Esophagus squamous epithelium (tissue), 5 donors: ENCODE measurements at regions not wholly inside any gene's neighbourhood (a gene's known extent, or its start where the extent isn't known, plus 50 kb on each side); places are given as distances from the start of the nearest gene placed in this dataset.

Experiments
- DNase-seq: peaks from one replicate; lab custom pipeline; 2025; lab: John Stamatoyannopoulos, UW
- H3K27ac ChIP-seq, 4 donors: fragments of 200-600 bp; sonication (generic); one replicate each; pipeline ENCODE4 v1.5.1; 2016 to 2019; ENCODE audit warnings: mild to moderate bottlenecking in 1 of 4
- H3K27me3 ChIP-seq, 4 donors: fragments of 200-600 bp; sonication (generic); 1 replicate in 3 of 4; 2 replicates in 1 of 4; pipeline versions ENCODE4 v1.5.1 to v1.6.0; 2017 to 2021; ENCODE audit warnings: antibody characterized with exemption in 1 of 4
- H3K36me3 ChIP-seq, 3 donors: fragments of 200-600 bp; sonication (generic); one replicate each; pipeline ENCODE4 v1.5.1; 2016 to 2019
- H3K4me1 ChIP-seq, 3 donors: fragments of 200-600 bp; sonication (generic); one replicate each; pipeline ENCODE4 v1.5.1; 2017 to 2019
- H3K4me3 ChIP-seq, 4 donors: fragments of 200-600 bp; sonication (generic); 1 replicate in 3 of 4; 2 replicates in 1 of 4; pipeline ENCODE4 v1.5.1; 2016 to 2019; ENCODE audit warnings: mild to moderate bottlenecking in 2 of 4, moderate library complexity in 1 of 4
- H3K9me3 ChIP-seq, 3 donors: fragments of 200-600 bp; sonication (generic); one replicate each; pipeline ENCODE4 v1.5.1; 2016 to 2019
- POLR2A ChIP-seq, 4 donors: fragments of 450-650 bp; IDR thresholded peaks; one replicate each; pipeline ENCODE4 v1.6.1; 2017; ENCODE audit warnings: antibody characterized with exemption in 4 of 4, mild to moderate bottlenecking in 4 of 4, moderate library complexity in 3 of 4
- WGBS, 2 donors: methylation state at CpG; one replicate each; pipeline ENCODE4 v1.1.5; 2018; 5-methylcytosine and 5-hydroxymethylcytosine counted together
- intact Hi-C: fragments of 100-400 bp; cut with DNase I; formaldehyde crosslinking; loops from one replicate; pipeline ENCODE4 v1.15.0; 2022
- TF ChIP-seq, protein P1 (sequence below), 6 experiments: fragments of 450-650 bp in 4 of 6; fragments of 200-600 bp in 2 of 6; sonication (generic) in 2 of 6; IDR thresholded peaks; one replicate each; pipeline ENCODE4 v1.5.1; 2016 to 2019; ENCODE audit warnings: antibody characterized with exemption in 6 of 6, mild to moderate bottlenecking in 4 of 6, moderate library complexity in 4 of 6
- donor health status: DM: yes; HTN: yes; CAD: no.

DNA sequence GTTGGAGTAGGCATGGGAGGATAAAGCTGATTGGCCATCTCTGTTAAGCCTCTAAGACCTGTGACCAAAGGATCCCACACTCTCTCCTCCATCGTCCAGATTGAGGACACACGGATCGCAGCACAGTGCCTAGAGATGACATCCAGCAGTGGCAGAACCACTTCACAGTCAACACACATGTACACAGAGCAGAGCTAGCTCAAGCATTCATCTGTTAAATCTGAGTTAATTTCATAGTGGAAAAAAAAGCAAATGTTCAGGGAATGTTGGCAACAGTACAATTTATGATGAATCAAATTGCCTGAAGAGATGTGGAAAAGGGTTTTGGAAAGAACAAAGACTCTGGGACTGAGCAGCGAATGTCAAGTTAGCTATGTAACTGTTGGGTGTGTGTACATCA, 108.1 kb upstream of the PLAAT1 start:
- no peak for DNase-seq
- intact Hi-C loops, result no loop called here
- Histone ChIP-seq H3K27ac (no peak overlapping the region), H3K4me1 (no peaks in the 10 kb centered on the region), H3K4me3 (no peak overlapping the region), H3K27me3 (peaks cover 0 to 89% (median 0%) of the 10 kb centered on the region in 4 donors), H3K9me3 (no peaks in the 10 kb centered on the region), H3K36me3 (no peaks in the 10 kb centered on the region)
- TF ChIP-seq POLR2A (IDR thresholded peaks at IDR 0.05), result no peak
- TF ChIP-seq, protein P1, sequence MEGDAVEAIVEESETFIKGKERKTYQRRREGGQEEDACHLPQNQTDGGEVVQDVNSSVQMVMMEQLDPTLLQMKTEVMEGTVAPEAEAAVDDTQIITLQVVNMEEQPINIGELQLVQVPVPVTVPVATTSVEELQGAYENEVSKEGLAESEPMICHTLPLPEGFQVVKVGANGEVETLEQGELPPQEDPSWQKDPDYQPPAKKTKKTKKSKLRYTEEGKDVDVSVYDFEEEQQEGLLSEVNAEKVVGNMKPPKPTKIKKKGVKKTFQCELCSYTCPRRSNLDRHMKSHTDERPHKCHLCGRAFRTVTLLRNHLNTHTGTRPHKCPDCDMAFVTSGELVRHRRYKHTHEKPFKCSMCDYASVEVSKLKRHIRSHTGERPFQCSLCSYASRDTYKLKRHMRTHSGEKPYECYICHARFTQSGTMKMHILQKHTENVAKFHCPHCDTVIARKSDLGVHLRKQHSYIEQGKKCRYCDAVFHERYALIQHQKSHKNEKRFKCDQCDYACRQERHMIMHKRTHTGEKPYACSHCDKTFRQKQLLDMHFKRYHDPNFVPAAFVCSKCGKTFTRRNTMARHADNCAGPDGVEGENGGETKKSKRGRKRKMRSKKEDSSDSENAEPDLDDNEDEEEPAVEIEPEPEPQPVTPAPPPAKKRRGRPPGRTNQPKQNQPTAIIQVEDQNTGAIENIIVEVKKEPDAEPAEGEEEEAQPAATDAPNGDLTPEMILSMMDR (IDR thresholded peaks at IDR 0.05), result no peak
- WGBS, 2 donors, result 51 to 56% methylated on average over 4 of the region's 4 CpGs

DNA sequence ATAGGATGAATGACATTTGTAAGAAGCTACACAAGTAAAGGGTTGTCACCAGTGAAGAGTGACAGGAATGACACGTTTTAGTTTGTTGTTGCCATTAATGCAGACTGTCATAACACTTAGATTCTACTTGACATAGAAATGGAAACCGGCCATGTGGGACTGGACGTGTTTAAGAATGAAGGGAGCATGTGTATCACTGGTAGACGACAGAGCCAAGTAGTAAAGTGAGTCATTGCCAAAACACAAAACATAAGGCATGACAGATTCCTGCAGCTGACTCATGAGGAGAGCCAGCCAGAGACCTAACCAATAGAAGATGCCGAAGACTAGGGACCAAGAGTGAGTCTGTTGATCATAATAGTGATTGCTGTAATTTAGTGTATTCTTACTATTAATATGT, 106.2 kb upstream of the PLAAT1 start:
- TF ChIP-seq, protein P1 (IDR thresholded peaks at IDR 0.05), result no peak
- no peak for TF ChIP-seq POLR2A (IDR thresholded peaks at IDR 0.05)
- H3K27me3 ChIP-seq, result peaks cover 0 to 76% (median 0%) of the 10 kb centered on the region in 4 donors
- H3K9me3 ChIP-seq, result no peaks in the 10 kb centered on the region
- no peaks in the 10 kb centered on the region for H3K4me1 ChIP-seq
- no peak overlapping the region for H3K4me3 ChIP-seq
- H3K27ac ChIP-seq, result no peak overlapping the region
- no peaks in the 10 kb centered on the region for H3K36me3 ChIP-seq
- intact Hi-C loops, result no loop called here
- WGBS, 2 donors, result 27 to 40% methylated on average over 5 of the region's 5 CpGs
- no peak for DNase-seq

DNA sequence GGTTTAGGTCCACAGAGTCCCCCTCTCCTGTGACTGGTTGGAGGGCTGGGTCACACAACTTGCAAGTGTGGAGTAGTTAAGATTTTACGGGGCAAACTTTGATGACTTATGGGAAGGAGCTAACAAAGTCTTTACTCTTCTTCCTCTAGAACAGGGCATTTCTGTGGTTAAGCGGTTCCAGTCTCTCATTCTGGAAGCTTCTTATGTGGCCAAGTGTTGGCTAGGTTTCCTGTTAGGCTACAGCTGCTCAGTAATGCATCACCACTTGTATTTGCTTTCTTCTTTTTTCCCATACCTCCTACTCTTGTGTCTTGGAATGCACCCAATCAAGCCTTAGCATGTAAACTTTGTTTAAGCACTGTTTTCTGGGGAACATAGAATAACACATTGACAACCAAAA, 100.6 kb upstream of the PLAAT1 start:
- no peak overlapping the region for H3K4me3 ChIP-seq
- H3K27ac ChIP-seq, result no peak overlapping the region
- 50 to 52% methylated on average over 1 to 2 of the region's 2 CpGs for WGBS, 2 donors
- H3K4me1 ChIP-seq, result no peaks in the 10 kb centered on the region
- no peaks in the 10 kb centered on the region for H3K36me3 ChIP-seq
- intact Hi-C loops, result no loop called here
- H3K27me3 ChIP-seq, result peaks cover 0 to 39% (median 0%) of the 10 kb centered on the region in 4 donors
- H3K9me3 ChIP-seq, result no peaks in the 10 kb centered on the region
- DNase-seq, result no peak
- TF ChIP-seq, protein P1 (IDR thresholded peaks at IDR 0.05), result no peak
- no peak for TF ChIP-seq POLR2A (IDR thresholded peaks at IDR 0.05)

DNA sequence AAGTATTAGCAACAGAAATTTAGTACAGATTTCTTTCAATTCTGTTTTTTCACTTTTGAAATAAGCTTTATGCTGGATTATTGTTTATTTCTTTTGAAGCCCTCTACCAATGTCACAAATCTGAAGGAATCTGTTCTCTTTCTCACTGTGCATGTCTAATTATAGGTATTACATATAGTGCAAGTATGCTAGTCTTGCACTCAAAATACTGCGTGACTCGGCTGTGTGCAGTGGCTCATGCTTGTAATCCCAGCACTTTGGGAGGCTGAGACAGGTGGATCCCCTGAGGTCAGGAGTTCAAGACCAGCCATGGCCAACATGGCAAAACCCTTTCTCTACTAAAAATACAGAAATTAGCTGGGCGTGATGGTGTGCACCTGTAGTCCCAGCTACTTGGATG, 95.8 kb upstream of the PLAAT1 start:
- intact Hi-C loops, result no loop called here
- TF ChIP-seq, protein P1 (IDR thresholded peaks at IDR 0.05), result no peak
- no peak for TF ChIP-seq POLR2A (IDR thresholded peaks at IDR 0.05)
- WGBS, 2 donors, result 72 to 85% methylated on average over 2 to 3 of the region's 3 CpGs

DNA sequence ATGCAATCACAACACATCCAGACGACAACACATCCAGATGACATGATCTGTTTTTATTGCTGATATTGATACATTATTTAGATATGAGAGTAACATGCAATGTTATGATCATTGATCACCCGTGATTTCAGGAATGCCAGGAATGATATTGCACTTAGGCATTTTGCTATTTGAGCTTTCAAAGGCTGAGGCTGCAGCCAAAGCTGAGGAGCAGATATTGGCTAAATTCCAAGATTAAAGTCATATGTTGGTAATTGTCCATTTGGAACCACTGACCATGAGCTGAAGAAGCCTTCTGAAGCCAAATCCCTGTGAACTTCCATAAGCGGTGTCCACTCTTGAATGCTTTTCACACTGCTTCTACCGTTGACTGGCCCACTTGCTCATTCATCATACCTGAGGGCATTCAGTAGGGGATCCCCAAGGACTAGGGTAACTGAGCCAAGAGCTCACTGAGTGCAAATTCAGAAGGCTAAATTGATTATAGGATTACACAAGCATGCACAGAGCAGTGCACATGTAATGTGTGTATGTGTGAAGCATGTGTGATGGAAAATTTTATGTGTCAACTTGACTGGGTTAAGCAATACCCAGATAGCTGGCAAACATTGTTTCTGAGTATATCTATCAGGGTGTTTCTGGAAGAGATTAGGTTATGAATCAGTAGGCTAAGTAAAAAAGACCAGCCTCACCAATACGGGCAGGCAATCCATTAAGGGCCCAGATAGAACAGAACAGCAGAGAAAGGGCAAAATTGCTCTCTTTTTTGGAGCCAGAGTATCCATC, 92.1 kb upstream of the PLAAT1 start:
- no peak overlapping the region for H3K27ac ChIP-seq
- WGBS, 2 donors, result 44 to 59% methylated on average over 5 of the region's 5 CpGs
- H3K36me3 ChIP-seq, result no peaks in the 10 kb centered on the region
- intact Hi-C loops, result no loop called here
- no peak for DNase-seq
- H3K4me3 ChIP-seq, result no peak overlapping the region
- no peaks in the 10 kb centered on the region for H3K9me3 ChIP-seq
- TF ChIP-seq, protein P1 (IDR thresholded peaks at IDR 0.05), result no peak
- TF ChIP-seq POLR2A (IDR thresholded peaks at IDR 0.05), result no peak
- H3K4me1 ChIP-seq, result no peaks in the 10 kb centered on the region
- H3K27me3 ChIP-seq, result peaks cover 0 to 10% (median 0%) of the 10 kb centered on the region in 4 donors

More for the DNA sequence above, 95.8 kb upstream of the PLAAT1 start:
- no peaks in the 10 kb centered on the region for H3K9me3 ChIP-seq
- H3K27me3 ChIP-seq, result peaks cover 0 to 13% (median 0%) of the 10 kb centered on the region in 4 donors
- DNase-seq, result no peak
- H3K36me3 ChIP-seq, result no peaks in the 10 kb centered on the region
- H3K27ac ChIP-seq, result no peak overlapping the region
- H3K4me3 ChIP-seq, result no peak overlapping the region
- H3K4me1 ChIP-seq, result no peaks in the 10 kb centered on the region
